ENCODE measurements at regions not wholly inside any gene's neighbourhood (a gene's known extent, or its start where the extent isn't known, plus 50 kb on each side); places are given as distances from the start of the nearest gene placed in this dataset.

DNA sequence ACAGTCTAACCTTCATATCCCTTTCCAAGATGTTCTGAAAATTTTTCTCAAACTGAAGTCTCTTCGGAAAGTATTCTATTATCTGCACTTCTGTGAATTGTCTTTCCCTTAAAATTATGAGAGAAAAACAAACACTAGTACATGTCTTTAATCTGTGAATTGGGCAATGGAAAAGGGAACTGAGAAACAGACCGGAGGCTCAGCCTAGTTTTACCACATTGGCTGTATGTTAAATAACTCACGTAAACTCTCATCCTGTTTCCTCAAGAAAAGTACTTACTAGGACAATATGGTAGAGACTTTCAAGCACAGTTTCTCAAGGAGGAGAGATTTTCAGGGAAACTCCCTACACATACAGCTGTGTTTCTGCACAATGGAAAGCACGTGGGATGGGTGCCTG lies 982.2 kb upstream of the SEMA6D start:
- no peak for DNase-seq

DNA sequence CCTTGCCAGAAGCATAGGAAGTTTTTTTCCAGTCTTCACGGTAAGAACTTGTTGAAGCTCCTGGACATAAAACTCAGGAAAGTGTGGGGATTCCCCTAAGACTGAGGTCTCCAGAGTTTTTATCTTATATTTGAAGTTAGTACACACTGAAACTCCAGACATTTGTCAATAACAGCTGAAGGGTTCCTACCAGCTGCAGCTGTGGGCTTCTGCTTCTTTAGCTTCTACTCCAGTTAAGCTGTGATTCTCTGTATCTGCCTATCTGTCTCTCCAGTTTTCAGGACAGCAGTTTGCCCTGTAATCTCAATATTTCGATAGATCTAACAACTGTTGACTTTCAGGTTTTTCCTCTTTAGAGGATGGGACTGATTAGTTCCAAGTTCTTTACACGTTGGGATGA lies 966.0 kb upstream of the SEMA6D start:
- DNase-seq = no peak

DNA sequence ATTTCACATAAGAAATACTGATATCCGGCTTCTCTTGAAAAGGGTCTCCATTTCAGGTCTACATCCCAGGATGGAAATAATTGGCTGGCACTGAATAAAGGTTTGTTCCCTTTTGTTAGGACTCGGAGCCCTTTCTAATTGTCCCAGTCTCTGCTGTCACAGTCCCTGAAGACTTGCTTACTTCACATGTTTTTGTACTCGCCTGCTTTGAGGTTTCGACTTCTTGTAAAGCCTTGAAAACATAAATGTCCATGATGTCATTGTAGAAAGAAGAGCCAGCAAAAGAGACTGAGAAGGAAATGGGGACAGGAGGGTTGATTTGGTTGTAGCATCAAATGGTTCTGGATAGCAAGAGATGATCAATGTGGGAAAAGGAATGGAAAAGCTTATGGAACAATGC lies 963.4 kb upstream of the SEMA6D start:
- DNase-seq = no peak

DNA sequence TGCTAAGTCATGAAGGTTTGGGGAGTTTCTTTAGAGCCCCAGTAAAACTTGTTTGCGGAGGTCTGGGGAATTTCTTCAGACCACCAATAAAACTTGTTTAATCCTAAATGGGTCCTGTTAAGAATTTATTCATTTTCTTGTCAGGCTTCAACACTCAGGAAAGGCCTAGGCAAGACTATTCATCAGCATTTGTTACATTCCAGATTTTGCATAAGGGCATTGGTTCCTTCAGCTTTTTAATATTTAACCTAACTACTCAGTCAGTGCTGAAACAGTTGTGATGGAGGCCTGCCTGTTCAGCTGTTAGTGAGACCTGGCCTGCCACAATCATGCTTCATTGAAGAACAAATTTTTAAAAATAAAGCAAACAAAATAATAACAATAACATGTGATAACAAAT lies 954.2 kb upstream of the SEMA6D start:
- DNase-seq = no peak

DNA sequence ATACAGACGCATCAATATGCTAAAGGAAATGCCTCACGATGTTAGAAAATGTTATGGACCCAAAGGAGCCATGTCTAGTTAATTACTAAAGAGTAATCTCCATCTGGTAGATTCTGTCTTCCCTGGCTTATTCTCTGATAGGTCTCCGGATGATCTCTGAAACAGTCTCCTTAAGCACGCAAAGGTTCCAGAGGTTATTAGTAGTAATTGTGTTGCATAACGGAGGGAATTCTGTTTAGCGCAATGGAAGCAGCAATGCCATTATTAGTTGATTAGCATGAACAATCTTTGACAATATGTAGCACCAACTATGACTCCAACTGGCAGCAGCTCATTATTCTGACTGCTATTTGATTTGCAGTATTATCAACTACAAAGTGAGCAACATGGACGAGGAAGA lies 952.5 kb upstream of the SEMA6D start:
- no peak for DNase-seq

DNA sequence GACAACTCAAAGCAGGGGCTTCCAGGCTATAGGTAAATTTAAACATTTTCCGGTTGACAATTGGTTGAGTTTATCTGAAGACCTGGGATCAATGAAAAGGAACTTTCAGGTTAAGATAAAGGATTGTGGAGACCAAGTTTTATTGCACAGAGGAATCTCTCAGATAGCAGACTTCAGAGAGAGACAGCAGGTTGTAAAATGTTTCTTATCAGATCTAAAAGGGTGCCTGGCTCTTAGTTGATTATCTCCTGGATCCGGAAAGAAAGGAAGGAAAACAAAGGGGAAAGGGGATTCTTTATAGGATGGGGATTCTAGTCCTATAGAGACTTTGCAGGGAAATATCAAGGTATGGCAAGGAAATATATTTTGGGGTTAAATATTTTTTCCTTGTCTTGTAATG lies 951.3 kb upstream of the SEMA6D start:
- no peak for DNase-seq

DNA sequence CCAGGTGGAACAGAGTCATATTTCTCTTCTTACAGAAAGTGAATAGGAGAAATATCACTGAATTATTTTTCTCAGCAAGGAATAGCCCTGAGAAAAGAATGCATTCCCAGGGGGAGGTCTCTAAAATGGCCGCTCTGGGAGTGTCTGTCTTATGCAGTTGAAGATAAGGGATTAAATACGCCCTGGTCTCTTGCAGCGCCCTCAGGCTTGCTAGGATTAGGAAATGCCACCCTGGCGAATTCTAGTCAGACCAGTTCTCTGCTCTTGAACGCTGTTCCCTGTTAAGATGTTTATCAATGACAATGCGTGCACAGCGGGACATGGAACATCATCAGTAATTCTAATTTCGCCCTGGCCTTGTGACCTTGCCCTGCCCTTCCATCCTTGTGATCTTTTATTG lies 949.0 kb upstream of the SEMA6D start:
- DNase-seq = no peak

DNA sequence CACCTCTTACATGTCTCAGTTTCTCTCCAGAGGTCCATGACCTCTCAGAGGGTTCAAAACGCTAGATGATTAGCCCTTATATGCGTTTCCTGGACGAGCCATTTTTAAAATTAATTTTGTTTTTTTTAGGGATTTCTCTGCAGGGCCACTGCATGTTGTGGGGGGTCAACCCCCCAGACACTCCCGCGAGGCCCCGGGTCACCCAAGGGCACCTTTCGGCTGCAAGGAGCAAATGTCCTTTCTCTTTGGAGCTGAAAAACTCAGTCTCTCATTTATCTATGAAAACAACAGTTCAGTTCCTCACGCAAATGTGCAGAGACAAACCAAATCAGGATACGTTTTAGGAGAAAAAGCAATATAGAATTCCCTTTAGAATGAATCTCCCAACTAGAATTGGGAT lies 944.3 kb upstream of the SEMA6D start:
- no peak for DNase-seq

DNA sequence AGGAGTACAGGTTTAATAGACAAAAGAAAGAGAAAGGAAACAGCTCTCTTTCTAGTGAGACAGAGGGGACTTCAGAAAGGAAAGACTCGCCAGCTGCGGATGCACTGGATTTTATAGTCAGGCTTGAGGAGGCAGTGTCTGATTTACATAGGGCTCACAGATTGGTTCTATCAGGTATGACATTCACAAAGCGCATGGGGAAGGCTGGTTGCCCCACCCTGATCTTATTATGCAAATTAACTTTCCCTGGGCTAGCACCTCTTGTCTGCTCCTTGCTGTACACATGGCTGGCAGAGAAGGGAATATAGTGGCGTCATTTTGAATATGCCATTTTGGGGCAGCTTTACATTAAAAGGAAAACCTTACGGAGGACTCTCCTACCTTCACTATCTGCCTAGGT lies 938.4 kb upstream of the SEMA6D start:
- DNase-seq = no peak

DNA sequence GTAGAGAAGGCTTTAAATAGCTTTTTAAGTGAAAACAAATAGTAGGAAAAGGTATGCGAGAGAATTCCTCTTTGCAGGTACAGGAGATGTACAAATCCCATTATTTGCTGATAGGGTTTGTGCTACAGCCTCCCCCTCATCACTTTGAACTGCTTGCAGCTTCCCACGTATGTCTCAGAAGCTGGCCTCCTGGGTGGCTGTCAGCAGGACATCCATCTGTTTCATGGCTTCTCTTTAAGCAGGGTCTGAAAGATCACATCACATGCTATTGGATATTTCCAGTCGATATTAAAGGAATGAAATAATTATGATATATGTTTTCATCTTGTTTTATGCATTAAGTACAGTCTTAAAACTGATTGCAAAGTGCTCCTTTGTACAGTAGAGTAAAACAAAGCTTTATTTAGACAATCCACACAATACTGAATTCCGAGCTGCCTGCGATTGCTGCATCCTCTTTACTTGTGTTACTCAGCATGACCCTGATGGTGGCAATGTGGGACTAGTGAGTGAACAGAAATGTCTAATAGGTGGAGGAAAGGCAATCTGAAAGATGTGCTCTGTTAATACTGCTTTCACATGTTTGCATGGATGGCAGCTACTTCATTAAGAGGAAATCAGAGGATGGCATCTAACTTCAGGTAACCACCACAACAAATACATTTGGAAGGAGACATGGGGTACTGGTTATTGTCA lies 930.6 kb upstream of the SEMA6D start:
- DNase-seq = peak; percentile 25

DNA sequence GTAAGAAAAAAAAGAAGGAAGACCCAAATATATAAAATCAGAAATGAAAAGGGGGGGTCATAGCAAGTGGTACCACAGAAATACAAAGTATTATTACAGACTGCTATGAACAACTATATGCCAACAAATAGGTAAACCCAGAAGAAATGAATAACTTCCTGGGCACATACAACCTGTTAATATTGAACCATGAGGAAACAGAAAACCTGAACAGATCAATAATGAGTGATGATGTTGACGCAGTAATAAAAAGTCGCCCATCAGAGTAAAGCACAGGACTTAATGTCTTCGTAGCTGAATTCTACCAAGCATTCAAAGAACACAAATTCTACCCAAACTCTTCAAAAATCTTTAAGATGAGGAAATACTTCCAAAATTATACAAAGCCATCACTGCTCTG lies 921.6 kb upstream of the SEMA6D start:
- no peak for DNase-seq

DNA sequence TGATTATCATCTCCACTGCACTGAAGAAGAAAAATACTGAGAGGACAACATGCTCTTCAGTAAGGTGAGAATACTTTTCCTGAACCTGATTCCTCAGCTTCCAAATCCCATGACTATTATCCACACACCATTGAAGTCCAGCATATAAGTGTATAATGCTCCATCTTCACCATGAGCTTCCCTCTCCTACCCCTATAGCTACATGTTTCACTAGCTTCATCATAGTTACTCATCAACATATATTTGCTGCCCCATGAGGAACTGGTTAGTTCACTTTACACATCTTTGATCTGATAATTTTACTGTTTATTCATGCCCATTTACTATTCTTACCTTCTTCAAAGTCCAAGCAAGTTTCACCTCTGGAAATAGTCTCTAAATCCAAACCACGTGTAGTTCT lies 908.5 kb upstream of the SEMA6D start:
- DNase-seq = no peak

DNA sequence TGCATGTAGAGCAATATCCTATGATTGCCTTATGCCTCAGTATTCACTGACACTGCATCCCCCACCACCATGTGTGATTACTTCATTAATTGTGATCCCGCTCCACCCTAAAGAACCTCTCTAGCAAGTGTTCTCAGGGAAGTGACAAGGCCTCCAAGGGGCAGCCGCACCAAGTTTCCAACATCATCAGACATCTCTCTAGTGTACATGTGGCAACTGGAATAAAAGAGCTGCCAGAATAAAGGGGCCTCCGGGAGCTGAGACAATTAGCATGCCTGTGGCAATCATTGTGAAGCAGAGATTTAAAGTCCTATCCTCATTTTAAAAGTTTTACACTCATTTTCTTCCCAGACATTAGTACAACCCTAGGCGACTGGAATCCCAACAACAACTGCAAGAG lies 902.1 kb upstream of the SEMA6D start:
- DNase-seq = no peak

DNA sequence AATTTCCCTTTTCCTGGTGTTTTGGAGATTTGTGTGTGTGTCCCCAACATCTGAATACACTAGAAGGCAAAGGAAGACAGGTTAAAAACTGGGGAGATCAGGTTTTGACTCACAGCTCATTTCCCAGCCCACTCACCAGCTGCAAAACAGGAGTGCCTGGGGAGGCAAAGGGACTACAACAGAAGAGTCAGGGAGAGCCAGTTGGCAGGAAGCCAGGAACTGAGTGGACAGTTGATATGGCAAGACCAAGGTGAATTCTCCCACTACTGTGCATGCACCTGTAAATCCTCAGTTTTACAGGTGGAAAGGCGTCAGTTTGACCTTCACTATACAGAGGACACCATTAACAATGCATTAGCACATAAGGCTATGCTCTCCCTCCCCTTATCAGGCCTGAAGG lies 901.5 kb upstream of the SEMA6D start:
- no peak for DNase-seq

DNA sequence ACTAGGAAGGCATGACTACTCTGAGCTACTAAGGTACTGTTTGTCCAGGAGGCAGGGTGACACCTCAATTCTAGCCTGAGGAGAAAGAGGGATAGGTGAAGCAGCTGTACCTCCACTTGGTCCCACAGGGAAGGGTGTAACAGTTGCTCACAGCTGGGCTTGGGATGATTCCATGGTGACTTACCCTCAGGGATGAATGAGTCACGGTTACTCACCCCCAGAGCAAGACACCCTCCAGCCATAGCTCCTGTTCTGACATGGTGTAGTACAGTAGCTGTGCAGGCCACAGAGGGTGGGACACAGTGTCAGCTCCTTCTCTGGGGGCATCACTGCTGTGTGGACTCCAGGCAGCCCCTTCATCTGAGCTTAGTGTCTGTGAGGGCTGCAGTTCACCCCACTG lies 868.6 kb upstream of the SEMA6D start:
- DNase-seq = no peak

DNA sequence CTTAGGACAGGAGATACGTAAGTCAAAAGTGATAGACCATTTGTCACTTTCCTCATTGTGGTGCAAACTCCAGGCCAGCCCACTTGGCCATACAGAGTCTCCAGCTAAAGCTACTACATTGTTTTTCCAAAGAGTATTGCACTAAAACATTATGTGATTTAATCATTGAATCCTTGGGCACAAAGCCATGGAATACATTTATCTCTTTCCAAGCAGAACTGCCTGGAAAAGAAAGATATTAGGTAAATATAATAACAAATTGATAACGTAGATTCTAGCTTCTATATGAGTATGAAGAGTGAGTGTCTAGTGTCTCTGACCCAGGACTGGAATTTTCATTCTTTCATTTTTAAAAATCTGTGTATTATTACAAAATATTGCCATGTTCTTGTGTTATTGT lies 863.7 kb upstream of the SEMA6D start:
- no peak for DNase-seq

DNA sequence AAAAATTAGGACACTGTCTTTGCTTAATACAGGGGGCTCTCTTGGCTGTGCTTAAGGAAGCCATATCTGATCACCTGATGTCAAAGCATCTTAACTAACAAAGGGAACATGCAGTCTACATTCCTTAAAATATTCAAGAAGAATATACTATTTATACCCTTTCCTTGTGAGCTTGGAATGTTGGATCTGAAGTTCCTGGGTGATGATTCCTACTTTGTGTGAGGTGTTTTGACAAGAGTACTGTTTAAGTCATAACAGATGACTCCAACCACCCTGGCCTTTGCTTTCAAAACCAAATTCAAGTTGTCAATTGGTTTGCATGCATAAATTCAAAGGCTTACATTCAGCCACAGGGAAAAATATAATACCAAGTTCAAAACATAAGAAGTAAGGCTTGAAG lies 862.7 kb upstream of the SEMA6D start:
- DNase-seq = no peak

DNA sequence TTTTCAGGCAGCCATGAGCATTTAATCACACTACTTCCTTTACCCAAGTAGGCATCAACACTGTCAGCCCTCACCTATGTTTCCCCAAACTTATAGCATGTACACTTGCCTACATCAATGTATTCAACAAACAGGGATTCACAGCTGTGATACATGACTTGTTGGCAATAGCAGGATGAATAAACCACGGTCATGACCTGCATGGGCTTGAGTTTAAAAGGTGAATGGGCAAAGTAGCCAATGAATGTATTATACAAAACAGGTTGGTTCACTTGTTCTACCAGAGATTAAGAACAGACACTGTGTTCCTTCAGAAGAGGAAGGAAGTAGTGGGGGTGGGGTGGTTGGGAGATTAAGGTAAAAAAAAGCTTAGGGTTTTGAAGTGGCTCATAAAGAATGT lies 861.9 kb upstream of the SEMA6D start:
- DNase-seq = no peak

DNA sequence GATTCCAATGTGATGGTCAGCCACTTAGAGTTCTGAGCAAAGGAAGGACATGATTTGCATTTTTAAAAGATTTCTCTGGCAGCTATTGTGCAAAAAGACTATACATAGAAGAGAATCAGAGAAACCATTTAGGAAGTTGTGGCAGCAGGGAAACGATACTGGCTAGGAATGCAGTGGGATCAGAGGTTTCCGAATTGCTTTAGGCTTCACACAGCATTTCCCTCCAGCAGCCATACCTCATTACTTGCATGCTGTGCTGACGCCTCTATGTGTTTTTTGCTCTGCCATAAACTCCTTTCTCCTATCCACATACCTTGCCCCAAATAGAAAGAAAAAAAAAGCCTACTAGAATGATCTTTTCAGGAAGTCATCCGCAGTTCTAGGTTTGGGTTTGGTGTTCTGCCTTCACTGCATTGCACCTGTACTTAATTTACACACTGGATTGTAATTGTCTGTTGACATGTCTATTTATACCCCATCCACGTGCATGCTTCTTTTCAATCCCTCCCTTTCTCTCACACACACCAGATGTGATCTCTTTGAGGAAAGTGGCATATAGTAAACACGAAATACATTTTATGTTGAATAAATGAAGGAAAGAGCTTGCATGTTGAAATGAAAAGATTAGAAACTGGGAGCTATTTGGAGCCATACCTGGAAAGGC lies 860.3 kb upstream of the SEMA6D start:
- no peak for DNase-seq

DNA sequence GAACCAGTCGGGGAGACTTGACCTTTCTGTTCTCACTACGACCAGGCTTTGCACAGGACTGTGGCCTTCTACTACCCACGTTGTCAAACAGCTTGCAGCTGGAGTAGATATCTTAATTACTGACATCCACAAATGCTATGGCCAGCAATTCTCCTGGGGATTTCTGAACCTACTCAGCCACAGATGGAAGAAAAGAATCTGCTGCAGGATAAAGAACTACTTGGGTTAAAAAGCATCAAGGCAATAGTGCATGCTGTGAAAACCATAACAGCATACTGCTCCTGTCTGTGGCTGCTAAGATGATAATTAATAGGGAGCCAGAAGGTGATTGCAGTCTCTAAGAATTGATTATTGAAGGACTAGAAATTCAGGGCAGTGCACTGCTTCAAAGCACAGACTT lies 859.2 kb upstream of the SEMA6D start:
- DNase-seq = no peak

DNA sequence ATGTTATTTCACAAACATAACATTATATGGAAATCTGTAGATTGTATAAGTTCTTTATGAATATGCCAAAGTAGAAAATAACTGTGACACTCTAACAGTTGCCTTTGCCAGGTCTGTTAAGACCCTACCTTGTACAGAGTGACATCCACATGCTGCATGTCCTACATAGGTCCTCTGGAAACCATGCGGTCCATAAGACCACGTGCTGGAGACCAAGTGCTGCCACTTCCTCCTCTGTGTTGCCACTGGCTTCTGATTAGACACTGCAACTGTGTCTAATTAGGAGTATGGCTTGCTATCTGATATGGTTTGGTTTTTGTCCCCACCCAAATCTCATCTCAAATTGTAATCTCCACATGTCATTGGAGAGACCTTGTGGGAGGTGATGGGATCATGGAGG lies 855.5 kb upstream of the SEMA6D start:
- DNase-seq = no peak

DNA sequence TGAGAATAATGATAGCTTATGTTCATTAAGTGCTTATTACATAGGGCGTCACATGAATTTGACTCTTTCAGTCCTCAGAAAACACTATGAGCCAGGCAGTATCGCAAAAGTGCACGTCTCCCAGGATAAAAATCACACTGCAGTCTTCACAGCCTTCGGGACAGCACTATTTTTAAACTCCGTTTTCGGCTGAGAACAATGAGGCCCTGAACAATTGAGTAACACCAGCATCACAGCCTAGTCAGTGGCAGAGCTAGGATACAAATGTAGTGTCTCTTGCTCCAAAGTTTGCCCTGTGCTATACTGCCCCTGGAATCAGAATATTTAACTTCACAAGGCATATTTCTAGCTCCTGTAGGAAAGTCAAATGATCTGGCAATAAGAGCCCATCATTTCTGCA lies 852.1 kb upstream of the SEMA6D start:
- no peak for DNase-seq

DNA sequence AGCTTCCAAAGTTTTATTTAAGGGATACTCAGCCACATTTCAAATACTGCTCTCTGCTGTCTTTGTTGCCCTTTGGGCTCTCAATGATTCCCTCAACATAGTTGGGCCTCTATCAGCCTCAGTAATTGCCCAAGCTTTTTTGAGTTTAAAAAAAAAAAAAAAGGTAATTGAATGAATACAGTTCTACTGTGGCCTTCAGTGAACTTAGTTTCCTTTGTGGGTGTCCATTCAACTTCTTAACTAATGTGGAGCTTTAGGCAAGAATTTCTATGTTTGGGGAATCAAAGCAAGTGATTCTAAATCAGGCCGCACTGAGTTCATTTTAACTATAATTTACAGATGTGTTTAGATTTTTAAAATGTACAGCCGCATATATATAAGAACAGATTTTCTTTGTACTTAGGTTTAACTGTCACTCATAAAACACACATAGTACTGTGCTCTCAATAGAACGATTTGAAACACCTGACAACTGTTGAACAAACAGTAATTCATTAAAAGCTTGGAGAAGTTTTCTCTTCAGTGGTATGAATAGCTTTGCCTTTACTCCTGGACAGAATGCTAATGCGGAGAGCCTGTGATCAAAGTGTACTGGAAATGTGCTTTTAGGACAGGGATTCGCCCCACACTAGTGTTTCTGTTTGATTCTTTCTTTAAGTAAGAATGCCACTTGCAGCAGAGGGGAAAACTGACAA lies 844.9 kb upstream of the SEMA6D start:
- no peak for DNase-seq

DNA sequence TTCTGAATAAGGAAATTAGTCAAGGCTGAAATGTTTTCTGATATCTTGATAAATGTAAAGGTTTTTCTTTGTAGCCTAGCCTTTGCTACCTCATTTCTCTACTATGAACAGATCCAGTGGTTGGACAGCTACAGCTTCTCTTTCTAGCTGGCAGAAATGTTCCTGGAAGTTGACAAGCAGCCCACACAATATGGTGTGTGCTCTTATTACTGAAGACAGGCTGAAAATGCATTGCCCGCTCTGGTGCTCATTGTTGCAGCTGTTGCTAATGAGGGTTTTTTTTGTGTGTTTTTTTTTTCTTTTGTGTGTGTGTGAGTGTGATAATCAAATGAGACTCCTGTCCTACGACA lies 844.3 kb upstream of the SEMA6D start:
- no peak for DNase-seq
